ENCODE measurements at regions not wholly inside any gene's neighbourhood (a gene's known extent, or its start where the extent isn't known, plus 50 kb on each side); places are given as distances from the start of the nearest gene placed in this dataset.
"Not testable (repeated sequence)": the region's sequence is repeated elsewhere in the genome, so short reads cannot be mapped to it uniquely, and the experiment has no call there.

DNA sequence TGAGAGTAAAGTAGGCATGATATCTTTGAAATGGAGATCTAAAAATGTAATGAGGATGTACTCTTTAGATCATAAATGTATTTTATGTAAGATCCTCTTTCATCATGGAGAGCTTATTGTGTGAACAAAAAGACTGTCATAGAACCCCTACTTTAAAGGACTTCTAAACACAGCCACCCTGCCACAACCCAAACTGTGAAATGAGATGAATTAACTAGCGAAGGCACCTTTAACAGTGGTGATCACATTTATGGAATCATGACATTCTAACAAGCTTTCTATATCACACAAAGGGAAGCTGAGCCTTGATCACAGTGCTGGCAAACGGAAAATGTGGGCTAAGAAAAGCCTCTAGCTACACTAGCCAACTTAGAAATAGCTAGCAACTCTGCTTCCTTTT is 1585.2 kb downstream of the EFNA5 start:
- DNase-seq, result no peak

- DNase-seq, result no peak
Observed at GRCh38 chr5:106085136-106085535, 1585.6 kb downstream of the EFNA5 start.

DNA sequence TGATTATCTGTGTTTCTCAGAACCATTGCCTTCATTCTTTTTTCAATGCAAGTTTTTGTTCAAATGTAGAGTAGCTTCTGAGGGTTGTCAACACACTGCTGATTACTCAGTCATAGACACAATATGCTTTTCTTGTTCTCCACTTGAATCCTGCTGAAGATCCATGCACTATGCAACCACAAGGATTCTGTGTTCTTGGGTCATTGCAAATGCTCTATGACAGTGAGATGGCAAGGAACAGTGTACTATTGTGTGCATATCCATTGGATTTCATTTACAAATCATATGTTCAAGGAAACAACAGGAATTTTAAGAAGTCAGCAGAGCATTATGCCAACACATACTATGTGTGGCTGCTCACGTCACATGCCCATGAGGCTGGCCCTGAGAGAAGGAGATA is 1590.2 kb downstream of the EFNA5 start:
- DNase-seq, result no peak

- DNase-seq, result no peak
Observed at GRCh38 chr5:106076655-106077054, 1594.1 kb downstream of the EFNA5 start.

DNA sequence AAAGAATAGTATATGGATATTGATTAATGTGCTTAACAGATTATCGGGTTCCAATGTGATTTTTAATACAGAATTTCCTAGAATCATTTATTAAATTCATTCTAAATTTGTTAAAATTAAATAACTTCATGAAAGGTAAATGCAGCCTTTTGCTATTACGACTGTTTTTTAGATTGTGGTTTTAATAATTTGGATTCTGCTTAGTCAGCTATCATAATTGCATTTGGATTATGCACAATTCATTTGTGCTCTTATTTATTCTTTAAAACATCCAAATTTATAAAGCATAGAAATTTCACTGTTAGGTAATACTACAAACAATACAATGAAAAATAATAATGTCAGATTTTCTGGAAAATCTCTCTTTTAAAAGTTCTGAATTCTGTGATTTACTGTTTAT is 1598.5 kb downstream of the EFNA5 start:
- DNase-seq, result no peak

DNA sequence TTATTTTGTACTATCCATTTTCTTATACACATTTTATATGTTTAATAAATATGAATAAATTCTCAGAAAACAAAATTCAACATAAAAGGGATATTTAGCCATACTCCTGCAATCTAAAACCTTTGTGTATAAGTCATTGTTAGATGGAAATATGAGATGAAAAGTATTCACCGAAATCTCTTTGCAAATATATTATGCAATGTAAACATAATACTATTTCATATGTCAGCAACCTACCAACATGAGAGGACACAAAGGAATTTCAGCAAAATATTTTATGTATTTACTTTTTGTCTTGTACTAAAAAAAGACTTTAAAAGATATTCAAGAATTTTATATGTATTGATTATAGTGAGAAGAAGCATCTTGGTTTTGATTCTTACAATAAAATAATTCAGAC is 1623.4 kb downstream of the EFNA5 start:
- DNase-seq, result no peak

GRCh38 chr5:106032069-106032468 is 1638.7 kb downstream of the EFNA5 start:
- not testable (repeated sequence) for DNase-seq

DNA sequence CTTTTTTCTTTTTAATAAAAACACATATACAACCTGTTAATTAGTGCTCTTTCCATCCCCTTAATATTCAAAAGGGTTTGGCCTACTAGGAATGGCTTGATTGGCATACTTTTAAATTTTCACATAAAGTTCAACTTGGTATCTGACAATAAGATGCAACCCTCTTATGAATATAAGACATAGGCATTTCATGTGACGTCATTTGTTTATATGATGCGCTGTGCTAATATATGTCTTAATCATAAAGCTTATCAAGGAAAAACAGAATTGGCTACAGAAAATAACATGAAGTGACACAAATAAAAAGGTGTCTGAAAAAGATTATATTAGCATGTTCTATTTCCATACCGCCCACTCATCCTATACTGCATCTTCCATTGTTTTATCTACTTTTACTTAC is 1642.4 kb downstream of the EFNA5 start:
- no peak for DNase-seq

- DNase-seq, result no peak
Observed at GRCh38 chr5:106020894-106021293, 1649.8 kb downstream of the EFNA5 start.

GRCh38 chr5:106019261-106019660 is 1651.5 kb downstream of the EFNA5 start:
- no peak for DNase-seq

- DNase-seq, result no peak
Observed at GRCh38 chr5:106017243-106017857, 1653.4 kb downstream of the EFNA5 start.

- DNase-seq, result no peak
Observed at GRCh38 chr5:106014262-106014661, 1656.5 kb downstream of the EFNA5 start.

DNA sequence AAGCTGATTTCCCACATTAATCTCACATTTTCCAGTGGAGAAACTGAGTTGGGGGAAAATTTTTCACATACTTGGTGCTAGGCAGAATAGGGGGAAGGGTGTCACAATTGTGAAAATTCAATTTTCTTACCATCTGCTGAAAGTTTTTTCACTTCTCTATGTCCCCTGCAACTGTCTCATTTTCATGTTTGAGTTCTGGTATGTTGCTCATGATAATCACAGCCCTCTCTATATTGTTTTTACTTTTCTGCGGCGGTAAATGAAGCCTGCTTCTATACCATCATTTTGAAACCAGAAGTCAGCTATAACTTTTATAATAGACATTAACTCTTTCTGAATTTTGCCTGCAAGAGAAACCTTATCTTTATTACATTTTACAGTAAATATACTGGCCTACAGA is 1664.5 kb downstream of the EFNA5 start:
- no peak for DNase-seq

DNA sequence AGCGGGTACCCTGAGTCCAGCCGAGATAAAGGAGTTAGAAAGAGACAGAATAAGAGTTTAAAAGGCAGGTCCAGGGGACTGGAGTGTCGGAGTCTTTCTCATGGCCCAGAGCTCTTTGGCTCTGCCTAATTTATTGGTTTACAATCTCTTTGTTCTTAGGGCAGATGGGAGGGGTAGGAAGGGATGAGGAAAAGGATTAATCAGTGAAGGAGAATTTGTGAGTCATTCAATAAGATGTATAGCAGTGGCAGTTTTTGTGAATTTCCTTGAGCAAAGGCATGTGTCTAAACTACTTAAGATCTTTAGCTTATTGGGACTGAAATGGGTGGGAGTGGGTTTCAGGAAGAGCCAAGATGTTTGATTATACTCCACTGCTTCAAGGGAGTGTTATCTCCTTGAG is 1671.7 kb downstream of the EFNA5 start:
- DNase-seq, result not testable (repeated sequence)

DNA sequence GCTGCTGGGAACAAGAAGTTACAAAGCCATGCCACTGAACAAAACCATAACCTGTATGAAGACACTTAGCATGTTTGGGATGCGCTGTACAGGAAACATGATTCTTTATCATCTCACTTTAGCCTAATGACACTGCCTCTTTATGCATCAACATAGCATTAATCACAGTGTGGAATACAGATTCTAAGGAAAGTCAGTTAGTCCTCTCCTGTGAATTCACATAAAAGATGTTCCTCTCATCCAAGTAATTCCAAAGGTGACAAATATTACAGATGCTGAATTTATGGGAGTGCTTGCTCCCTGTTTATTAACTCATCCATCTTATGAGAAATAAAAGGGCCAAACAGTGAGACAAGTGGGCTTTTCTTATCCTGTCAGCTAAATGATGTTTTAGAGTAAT is 1677.7 kb downstream of the EFNA5 start:
- no peak for DNase-seq

GRCh38 chr5:105982526-105982925 is 1688.2 kb downstream of the EFNA5 start:
- no peak for DNase-seq

GRCh38 chr5:105978011-105978410 is 1692.7 kb downstream of the EFNA5 start:
- DNase-seq, result no peak

DNA sequence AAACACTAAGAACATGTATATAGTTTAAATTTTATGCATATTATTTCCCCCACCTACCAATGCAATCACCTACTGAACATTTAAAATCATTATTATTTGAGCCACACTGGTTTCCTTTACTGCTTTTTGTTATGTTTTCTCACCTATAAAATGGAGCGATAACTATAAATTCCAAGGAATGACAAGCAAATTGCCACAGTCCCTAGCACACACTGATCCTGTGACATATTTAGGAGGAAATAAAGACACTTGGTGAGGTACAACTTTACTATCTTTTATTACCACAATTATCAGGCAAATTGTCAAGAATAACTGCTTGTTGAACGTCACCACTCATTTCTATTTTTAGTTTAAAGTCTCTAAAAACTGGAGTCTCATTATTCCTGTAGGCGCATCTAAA is 1693.6 kb downstream of the EFNA5 start:
- DNase-seq, result no peak

- no peak for DNase-seq
Observed at GRCh38 chr5:105970919-105971318, 1699.8 kb downstream of the EFNA5 start.

DNA sequence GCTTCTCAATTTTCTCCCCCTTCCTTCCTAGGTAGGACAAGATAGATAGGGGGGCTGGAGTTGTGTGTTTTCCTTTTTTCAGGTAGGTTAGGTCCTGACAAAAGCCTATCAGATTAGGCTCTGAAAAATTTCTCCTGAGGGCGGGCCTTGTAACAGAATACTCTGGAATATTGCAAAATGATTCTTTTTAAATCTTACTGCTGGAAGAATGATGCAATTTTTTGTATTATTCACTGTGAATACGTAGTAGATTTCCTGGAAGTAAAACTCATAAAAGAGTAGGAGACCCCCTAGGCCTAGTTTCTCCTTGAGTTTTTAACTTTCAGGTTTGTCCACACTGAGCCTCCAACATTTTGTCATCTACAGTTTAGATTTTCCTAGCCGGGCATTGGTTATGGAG is 1701.8 kb downstream of the EFNA5 start:
- no peak for DNase-seq

- DNase-seq, result no peak
Observed at GRCh38 chr5:105963696-105964255, 1707.0 kb downstream of the EFNA5 start.

- no peak for DNase-seq
Observed at GRCh38 chr5:105961572-105961971, 1709.2 kb downstream of the EFNA5 start.

- no peak for DNase-seq
Observed at GRCh38 chr5:105956456-105957196, 1714.1 kb downstream of the EFNA5 start.

GRCh38 chr5:105954341-105954740 is 1716.4 kb downstream of the EFNA5 start:
- DNase-seq, result no peak

DNA sequence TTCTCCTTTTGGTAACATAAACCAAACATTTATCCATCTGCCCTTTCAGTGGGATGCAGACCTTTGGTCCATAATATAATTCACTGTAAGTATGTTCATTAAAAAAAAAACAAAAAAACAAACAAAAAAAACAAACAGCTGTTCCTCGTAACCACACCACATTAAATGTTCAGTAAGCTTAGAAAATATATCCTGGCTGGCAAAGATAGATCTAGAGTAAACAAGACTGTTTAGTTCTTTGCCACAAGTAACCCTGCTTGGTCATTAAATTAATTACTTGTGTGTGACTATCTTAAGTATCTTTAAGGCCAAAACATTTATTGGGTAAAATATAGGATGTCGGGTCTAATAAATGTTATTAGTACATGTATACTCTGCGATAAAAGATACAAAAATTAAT is 1717.1 kb downstream of the EFNA5 start:
- DNase-seq, result no peak

Data from GDM1 (cell line).